Retinal pigment epithelial cell (primary cell): ENCODE measurements at regions not wholly inside any gene's neighbourhood (a gene's known extent, or its start where the extent isn't known, plus 50 kb on each side); places are given as distances from the start of the nearest gene placed in this dataset.
A peak's percentile ranks its signal among the peaks of the same experiment; 100 is the strongest.

Experiments
- DNase-seq: peaks from one replicate; pipeline ENCODE4 v3.0.0-alpha.2; 2010; ENCODE audit warnings: low read depth
- H3K4me3 ChIP-seq: 2 replicates; pipeline ENCODE4 v1.5.1; 2011; ENCODE audit warnings: mild to moderate bottlenecking, low read length, control low read depth, moderate library complexity
- CTCF ChIP-seq: conservative IDR thresholded peaks from 2 replicates; pipeline ENCODE4 v1.5.1; 2011; ENCODE audit warnings: low read depth, low read length, control low read depth, inconsistent platforms

DNA sequence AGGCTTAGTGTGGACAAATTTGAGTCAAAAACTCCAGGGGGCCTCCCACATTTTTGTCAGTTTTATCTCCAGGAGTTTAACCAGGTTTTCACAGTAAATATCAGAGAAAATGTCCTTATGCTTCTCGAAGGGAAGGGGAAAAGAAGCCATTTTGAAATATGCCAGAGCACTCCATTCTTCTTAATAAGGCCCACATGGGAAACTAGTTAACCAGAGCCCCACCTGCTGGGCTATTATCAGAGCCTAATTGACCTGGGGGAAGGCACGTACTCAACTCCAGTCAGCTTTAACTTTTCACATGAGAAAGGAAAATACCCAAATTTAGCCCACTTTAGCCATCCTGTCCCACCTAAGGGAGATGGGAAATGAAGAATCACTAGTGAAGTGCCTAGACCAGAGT is 296.3 kb downstream of the PTBP2 start:
- peak; percentile 31 for TF ChIP-seq CTCF
- no peak for DNase-seq

More for the DNA sequence above, 296.3 kb downstream of the PTBP2 start:
- no peak overlapping the region for H3K4me3 ChIP-seq
